ENCODE measurements at regions not wholly inside any gene's neighbourhood (a gene's known extent, or its start where the extent isn't known, plus 50 kb on each side); places are given as distances from the start of the nearest gene placed in this dataset.
"Not testable (repeated sequence)": the region's sequence is repeated elsewhere in the genome, so short reads cannot be mapped to it uniquely, and the experiment has no call there.

DNA sequence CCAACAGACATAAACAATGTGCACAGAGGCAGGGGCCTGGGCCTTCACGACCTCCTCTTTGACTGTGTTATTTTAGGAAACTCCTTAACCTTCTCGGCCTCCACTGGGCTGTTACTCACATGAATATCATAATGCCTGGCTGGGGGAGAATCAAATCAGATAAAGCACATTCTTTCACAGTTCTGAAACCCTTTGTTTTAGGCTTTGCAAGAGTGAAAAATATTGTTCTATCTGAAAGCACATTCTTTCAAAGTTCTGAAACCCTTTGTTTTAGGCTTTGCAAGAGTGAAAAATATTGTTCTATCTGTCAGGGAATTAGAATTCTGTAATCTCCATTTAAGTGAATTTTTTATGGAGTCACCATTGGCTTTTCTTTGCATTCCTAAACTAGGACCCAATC is 50.7 kb upstream of the SYNDIG1 start:
- DNase-seq (ENCODE audit: low read depth): no peak

DNA sequence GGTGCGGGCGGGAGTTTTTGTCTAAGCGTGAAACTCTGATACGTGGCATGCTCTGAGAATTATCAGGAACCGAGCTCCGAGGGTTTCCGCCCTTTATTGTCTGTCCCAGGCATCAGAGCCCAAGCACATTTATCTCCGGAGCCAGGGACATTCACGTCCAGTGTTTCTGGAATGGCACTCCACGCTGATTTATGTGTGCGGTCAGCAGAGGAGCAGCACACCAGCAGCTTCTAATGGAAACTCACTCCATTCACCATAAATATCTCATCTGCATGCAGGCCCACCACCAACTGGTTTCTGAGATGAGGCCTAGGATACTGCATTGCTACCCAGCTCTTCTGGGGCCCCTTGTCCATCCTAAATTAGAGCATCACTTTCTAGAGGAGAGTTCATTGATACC is 51.9 kb upstream of the SYNDIG1 start:
- DNase-seq (ENCODE audit: low read depth): no peak

DNA sequence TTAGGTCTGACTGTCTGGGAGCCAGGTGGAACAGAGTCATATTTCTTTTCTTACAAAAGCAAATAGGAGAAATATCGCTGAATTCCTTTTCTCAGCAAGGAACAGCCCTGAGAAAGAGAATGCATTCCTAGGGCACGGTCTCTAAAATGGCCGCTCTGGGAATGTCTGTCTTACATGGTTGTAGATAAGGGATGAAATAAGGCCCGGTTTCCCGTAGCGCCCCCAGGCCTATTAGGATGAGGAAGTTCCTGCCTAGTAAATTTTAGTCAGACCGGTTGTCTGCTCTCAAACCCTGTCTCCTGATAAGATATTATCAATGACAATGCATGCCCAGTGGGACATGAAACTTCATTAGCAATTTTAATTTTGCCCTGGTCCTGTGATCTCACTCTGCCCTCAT is 54.0 kb upstream of the SYNDIG1 start:
- not testable (repeated sequence) for DNase-seq (ENCODE audit: low read depth)

DNA sequence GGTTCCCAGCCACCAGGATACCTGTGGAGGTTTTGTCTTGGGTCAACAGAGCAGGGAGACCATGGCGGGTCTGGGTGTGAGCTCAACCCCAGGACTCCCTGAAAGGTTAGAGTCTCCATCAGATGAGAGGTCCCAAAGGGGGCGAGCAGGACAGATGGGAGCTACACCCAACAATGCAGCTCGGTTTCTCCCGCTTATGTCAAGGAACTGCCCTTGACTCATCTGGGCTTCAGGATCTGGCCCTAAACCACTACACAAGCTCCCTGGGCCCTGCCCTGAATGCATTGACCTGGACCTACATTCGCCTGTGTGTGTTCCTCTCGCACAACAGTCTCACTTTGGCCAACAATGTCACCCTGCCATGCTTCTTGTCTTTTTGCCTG is 57.6 kb upstream of the SYNDIG1 start:
- no peak for DNase-seq (ENCODE audit: low read depth)

DNA sequence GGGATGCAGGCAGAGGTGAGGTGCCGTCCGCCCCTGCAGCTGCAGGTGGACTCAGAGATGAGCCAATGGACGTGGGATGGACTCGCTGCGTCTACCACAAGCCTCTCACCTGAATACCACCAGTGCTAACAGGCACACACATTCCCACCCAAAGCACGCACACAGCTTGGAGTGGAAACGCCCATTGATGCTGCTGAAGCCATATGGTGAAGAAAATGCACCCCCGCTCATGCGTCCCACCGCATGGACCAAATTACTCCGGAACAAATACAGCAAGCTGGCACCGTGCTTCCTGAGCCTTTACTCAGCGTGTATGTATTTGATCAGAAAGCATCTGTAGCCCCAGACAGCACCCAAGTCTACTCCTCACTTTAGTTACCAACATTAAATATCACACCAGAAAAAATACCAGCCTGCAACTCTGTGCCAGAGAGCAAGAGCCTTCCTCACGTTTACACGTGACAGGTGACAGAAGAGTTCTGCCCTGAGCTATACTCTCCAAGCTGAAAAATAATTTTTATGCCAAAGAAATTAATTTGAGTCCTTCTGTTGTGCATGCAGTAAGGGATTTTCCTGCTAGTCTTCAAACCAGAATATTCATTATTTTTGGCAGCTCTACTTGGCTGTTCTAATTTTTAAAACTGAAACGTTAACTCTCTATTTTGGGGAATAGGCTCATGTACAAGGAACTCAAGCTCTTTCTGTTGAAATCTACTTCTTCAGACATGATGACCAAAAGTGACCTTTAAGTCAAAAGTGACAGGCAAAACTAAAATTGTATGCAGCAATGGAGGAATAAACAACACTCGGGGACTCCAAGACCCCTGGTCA is 58.2 kb upstream of the SYNDIG1 start:
- DNase-seq (ENCODE audit: low read depth): no peak

DNA sequence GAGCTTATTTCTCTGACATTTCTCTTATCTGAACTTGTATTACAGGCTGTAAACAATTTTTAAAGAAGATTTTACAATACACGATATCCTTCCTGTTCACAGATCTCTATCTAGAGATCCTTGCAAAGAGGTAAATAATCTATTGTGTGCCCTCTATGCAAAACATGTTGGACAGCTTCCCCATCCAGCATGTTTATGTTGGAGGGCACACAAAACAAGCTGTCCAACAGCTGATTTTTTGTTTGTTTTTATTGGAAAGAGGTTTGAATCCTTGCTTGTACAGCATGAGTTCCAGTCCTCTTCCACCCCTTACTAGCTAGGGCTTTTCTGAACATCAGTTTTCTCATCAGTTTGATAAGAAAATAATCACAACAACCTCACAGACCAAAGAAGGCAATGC is 62.3 kb upstream of the SYNDIG1 start:
- no peak for DNase-seq (ENCODE audit: low read depth)

DNA sequence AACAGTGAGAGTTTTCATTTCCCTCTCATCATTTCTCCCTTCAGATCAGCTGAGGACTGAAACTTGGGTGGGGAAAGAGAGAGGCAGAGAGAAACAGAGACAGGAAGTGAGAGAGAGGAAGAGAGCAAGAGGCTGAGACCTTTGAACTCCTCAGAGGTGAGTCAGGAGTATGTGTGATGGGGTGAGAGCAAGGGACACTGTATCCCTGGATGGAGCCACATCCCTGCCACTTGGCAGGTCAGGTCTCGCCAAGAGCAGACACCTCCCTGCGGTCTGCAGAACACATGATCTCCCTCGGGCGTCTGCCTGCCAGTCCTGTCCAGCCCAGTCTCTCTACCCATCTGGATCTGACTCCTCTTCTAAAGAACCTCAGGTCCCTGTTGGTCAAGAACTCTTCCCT is 62.7 kb upstream of the SYNDIG1 start:
- DNase-seq (ENCODE audit: low read depth): no peak

DNA sequence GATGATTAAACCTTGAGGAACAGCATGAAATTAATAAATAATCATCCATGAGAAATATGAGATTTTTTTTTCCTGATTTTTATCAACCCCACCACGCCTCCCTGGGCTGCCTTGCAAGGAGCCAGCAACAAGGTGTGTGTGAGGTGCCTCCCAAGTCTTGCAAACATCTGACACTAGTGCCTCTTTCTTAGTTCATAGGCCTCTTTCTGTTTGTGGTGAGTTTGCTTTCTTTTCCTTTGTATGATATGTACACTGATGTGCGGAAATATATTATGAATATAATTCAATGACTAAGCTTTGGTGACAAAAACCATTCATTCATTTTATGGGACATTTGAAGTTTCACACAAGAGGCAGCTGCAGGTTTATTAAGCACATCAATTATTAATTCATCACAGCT is 63.2 kb upstream of the SYNDIG1 start:
- DNase-seq (ENCODE audit: low read depth): no peak

DNA sequence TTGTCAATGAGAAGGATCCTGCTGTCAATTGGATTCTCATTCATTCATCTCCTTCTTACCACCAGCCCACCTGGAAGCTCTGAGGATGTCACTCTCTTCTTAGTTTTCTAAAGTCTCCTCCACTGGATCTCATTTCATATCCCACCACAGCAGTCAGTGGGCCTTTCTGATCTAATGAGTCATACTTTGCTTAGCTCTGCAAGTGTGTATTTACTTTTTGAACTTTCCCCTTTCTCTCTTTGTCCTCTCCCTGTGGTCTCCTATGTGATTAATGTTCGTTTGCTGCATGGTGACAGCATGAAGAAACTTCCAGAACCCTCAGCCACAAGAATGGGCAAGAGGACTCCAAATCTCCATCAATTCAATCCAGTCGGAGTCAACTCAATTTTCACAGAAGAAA is 63.6 kb upstream of the SYNDIG1 start:
- DNase-seq (ENCODE audit: low read depth): no peak

DNA sequence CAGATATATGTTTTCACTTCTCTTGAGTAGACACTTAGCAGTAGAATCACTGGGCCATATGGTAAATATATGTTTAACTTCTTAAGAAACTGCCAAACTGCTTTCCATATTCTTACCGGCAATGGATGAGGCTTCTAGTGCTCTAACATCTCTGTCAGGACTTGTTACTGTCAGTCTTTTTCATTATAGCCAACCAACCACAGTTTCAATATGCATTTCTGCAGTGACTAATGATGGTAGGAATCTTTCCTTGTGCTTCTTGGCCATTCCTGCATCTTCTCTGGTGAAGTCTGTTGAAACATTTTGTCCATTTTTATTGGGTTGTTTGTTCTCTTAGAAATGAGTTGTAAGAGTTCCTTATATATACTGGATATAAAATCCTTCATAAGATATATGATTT is 66.0 kb upstream of the SYNDIG1 start:
- no peak for DNase-seq (ENCODE audit: low read depth)

DNA sequence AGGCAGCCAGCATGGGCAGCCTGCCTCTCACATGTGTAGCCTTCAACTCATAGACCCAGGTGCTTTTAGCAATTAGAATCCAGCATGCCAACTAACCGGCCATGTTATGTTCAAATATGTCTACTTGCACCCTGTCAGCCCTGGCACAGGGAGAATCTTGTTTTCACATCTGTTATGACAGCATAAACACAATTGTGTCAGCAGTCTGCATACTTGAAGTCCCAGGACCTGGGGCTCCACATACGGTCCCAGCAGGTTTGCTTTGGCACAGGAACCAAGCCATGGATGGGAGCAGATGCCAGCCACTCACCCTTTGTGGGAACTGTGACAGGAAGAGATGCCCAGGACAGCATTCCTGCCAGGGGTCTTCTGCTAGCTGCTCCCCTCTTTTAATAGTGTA is 67.2 kb upstream of the SYNDIG1 start:
- DNase-seq (ENCODE audit: low read depth): no peak

DNA sequence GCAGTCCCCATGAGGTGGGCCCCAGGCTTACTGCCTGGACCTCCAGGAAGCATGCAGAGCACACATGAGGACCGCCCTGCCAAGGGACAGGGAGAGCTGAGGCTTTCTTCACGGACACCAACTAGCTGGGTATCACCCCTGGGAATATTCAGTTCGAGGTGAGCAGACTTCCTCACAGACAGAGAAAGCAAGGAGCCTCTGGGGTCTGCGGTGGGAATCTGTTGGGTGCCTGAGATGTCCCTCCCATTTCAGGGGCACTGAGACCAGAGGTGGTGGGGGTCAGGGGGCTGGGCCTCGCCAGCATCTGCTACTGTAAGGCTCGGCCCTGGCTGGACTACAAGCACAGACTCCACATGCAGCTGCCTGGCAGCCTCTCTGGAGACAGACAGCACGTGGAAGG is 74.3 kb upstream of the SYNDIG1 start:
- DNase-seq (ENCODE audit: low read depth): no peak

DNA sequence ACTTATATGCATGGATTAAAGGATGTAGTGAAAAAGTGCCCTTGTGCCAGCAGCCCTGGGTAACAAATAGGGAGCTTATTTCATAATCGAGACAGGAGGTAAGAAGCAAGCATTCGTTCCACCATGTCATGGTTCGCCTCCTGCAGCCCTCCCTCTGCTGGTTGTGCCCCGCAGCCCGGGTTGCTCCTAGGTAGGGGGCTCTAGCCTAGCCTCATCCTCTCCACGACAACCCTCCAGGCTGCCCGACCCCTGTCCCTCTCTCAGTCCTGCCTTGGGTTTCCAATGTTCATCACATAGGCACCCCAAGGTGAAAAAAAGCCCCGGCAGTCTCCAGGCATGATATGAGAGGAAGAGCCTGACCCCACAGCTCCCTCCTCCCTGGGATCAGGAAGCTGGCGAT is 75.5 kb upstream of the SYNDIG1 start:
- DNase-seq (ENCODE audit: low read depth): no peak

DNA sequence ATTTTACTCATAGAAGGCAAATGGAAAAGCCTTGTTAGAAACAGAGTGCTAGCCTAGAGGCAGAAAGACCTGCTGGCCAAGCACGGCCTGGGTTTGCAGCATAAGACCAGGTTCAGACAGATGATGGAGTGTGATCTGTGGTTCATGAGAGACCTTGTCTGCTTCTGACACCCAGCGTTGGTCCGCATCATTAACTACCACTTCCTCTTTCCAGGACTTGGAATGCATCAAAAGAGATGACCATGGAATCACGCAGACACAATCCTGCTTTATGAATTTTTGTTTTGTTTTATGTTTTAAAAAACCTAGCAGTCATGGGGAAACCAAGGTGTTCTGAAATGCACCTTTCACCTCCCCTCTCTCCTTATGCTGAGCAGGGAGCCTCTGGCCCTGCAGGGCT is 76.8 kb upstream of the SYNDIG1 start:
- DNase-seq (ENCODE audit: low read depth): no peak

DNA sequence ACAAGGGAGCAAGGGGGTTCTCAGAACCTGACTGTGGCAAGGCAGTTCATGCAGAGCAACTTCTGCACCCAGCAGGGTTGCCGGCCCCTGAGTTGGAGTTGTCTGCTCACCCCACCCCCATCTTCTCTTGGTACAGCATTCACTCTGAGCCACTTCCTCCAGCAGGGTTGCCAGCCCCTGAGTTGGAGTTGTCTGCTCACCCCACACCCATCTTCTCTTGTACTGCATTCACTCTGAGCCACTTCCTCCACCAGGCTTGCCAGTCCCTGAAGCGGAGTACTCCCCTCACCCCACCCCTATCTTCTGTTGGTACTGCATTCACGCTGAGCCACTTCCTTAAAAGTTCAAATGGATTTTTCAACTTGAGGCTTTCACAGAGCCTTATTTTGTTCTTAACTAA is 79.7 kb upstream of the SYNDIG1 start:
- DNase-seq (ENCODE audit: low read depth): no peak

DNA sequence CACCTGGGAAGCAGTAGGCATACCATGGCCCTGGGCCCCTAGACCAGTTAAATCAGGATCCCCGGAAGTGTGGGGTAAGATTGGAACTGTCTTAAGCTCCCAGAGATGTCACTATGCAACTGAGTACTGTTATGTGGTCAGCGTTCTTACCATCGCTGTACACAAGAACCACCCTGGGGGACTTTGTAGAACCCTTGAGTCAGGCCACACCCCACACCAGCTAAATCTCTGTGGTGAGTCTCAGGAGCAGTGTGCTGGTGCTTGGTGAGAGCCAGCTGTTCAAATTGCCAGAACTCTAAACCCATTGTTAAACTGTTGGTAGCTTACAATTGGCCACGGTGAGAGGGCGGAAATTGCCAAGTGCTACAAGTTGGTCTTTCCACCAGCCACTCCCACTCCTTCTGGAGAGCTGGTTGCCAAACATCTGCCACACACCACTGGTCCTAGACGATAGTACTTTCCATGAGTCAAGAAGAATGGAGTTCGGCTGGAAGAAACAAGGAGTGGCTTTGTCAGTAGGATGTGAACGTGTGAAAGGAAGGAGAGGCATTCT is 80.5 kb upstream of the SYNDIG1 start:
- no peak for DNase-seq (ENCODE audit: low read depth)

DNA sequence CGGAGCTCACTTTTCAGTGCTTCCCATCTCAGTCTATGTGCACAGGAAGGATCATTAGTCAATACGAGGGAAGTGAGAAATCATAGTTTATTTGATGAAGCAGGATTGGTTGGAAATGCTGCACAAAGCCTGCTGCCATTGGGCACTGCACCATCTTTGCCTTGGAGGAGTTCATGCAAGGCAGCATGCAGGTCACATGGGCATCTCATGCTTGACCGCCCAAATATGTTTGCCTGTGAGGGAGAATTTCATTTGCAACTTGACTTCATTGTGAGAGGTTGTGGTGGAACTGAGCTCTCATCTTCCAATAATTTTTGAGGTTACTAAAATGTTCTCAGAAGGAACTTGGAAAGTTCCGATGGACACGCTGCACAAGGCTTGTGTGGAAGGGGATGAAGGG is 83.9 kb upstream of the SYNDIG1 start:
- no peak for DNase-seq (ENCODE audit: low read depth)

DNA sequence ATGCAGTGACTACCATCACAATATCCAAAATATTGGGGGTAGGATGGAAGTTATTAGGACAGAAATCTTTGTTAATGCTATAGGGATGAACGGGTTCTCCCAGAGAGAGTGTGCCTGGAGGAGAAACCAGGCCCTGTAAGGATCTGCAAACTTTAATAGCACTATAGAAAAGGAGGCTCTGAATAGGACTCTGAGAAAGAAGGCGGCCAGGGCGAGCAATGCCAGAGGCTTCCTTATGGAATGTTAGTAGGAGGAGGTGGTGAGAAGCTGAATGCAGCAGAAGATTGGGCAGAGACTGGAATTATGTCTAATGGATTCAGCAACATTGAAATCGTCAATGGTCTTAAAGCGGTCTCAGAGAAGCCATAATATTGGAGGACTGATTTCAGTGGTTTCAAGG is 84.6 kb upstream of the SYNDIG1 start:
- no peak for DNase-seq (ENCODE audit: low read depth)

DNA sequence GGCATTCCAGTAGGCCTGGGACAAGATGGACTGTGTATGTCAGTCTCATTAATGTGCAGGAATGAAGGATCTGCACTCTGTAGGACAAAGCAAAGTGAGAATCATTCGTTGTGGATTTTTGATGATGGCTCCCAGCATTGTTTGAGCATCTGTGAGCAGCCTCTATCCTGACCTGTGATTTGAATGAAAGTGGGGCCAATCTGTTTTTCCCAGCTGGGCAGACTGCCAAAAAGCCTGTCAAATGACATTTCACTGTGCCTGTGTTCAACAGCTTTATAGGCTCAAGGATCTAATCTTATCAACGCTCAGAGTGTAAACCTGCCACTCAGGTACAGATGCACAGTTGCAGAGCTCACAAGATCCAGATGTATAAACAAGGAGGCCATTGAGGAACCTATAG is 86.7 kb upstream of the SYNDIG1 start:
- no peak for DNase-seq (ENCODE audit: low read depth)

DNA sequence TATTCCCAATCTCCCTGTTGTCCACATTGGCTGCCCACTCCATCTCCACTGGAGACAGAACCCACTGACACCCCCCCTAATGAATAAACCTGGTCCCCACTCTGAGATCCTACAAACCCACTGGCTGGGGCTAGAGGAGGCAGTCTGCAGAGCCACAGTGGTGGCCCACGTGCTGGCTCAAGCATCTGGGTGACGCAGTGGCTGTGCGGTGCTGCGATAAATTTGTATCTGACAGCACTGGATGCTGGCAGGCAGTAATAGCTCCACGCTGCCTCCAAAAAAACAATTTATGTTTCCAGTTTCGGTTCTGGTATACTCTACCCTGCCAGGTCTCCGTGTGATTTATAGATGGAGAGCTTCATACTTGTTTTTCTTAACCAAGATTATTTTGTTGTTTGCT is 87.1 kb upstream of the SYNDIG1 start:
- DNase-seq (ENCODE audit: low read depth): no peak

DNA sequence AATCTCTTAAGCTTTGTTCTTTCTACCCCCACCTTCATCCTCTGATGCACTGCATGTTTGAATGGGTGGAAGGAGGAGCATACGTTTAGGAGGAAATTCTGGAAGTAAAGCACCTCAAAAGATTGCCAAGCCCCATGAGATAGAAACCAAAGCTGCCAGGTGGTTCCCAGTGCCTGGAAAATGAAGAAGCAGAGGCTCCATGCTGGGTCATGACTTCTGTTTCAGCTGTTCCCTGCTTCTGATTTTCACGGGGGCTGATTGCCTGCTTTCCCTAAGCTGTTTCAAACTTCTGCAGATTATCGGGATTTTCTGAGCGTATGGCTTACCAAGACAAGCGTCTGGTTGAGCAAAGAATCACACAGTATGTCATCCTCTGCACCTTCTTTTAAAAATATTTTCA is 87.5 kb upstream of the SYNDIG1 start:
- DNase-seq (ENCODE audit: low read depth): no peak

DNA sequence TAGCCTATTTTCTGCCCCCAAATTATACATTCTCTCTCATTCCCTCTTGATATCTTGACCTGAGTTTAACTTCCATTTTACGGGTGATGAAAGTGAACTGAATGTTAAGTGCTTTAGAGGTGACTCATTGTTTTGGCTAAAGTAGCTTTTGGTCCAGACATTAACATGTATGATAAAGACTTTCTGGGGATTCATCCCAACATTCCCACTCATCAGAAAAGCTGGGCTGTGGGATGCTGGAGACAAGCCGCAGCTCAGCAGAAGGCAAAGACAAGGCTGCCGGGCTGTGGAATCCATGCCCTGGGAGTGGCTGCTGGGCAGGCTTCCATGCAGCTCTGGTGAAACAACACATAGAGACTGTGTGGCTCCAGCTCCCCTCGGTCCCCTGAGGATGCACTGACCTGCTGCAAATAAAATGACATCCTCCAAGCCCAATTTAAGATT is 89.9 kb upstream of the SYNDIG1 start:
- peak; percentile 50 for DNase-seq (ENCODE audit: low read depth)

DNA sequence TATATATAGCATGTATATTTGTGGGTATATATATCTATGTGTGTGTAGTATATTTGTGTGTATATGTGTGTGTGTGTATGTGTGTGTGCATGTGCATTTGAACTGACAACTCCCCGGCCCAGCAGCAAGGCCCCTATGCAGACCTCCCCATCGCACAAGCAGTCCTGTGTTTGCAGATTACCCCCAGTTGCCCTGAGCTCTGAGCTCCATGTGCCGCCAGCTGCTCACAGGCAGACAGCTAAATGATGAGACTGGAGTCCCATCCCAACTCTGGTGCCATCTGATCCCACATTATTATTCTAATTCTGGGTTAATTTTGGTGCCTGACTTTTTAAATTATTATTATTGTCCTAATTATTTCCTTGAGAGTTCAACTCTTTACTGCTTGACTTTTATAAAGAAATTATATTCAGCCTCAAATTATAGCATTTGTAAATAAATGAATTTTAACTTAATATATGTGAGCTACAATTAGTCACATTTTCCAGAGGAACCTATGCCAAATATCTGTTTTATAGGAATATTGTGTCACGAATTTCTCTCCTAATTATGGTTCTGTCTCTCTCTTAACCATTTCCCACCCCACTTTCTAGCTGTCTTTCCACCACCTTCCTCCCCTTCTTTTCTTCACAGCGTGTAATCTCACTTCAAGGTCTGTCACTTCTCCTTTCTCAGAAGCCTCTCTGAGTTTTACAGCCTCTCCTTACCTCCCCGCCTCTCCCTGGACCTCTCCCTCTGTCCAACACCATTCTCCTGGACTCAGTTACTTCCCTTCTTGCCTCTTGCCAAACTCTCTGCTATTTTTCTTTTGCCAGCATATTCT is 90.6 kb upstream of the SYNDIG1 start:
- DNase-seq (ENCODE audit: low read depth): no peak

Data from stromal cell of bone marrow (primary cell).